Amygdala (tissue), 56 donors: ENCODE measurements at regions not wholly inside any gene's neighbourhood (a gene's known extent, or its start where the extent isn't known, plus 50 kb on each side); places are given as distances from the start of the nearest gene placed in this dataset.

Experiments
- DNase-seq, 56 donors: peaks; one replicate each; lab custom pipeline; 2025; lab: John Stamatoyannopoulos, UW

GRCh38 chr6:148652205-148652604 is 94.6 kb upstream of the UST start:
- no peak for DNase-seq

- DNase-seq: no peak
Measured at GRCh38 chr6:148653138-148653776, 93.6 kb upstream of the UST start.

DNA sequence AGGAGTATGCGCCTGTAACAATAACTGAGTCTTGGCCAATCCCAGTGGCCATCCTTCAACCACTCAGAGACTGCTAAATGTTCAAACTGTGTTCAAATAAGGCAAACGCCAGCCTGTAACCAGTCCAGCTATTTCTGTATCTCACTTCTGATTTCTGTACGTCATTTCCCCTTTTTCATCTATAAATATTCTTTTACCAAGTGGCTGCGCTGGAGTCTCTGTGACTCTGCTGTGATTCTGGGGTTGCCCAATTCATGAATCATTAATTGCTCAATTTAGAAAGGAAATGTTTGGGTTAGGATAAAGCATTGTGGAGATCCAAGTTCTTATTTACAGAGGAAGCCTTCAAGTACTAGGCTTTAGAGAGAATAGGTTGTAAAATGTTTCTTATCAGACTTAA is 89.8 kb upstream of the UST start:
- peak in 2 of 56 donors; percentile 2 to 3 for DNase-seq

GRCh38 chr6:148658681-148659430 is 88.0 kb upstream of the UST start:
- DNase-seq: no peak

DNA sequence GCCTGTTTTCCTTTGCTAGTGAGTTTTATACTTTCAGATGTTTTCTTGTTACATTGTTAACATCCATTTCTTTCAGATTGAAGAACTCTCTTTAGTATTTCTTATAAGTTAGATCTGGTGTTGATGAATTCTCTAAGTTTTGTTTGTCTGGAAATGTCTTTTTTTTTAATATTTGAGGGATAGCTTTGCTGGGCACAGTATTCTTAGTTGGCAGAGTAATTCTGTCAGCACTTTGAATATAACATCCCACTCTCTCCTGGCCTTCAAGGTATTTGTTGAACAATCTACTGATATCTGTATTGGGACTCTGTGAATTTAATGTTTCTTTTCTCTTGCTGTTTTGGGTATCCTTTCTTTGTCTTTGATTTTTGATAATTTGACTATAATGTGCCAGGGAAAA is 79.4 kb upstream of the UST start:
- no peak for DNase-seq

- DNase-seq: no peak
Measured at GRCh38 chr6:148671085-148671484, 75.7 kb upstream of the UST start.

DNA sequence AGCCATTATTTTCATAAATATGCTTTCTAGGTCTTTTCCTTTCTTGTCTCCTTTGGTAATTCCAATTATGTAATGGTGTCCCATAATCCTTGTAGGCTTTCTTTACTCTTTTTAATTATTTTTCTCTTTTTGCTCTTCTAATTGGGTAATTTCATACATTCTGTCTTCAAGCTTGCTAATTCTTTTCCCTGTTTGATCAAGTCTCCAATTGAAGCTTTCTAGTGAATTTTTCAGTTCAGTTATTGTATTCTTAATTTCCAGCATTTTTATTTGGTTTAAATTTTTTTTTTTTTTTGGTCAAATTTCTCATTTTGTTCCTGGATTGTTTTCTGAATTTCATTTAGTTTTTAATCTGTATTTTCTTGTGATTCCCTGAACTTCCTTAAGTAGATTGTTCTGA is 74.9 kb upstream of the UST start:
- no peak for DNase-seq

GRCh38 chr6:148674306-148674705 is 72.5 kb upstream of the UST start:
- DNase-seq: no peak

GRCh38 chr6:148677594-148678476 is 69.0 kb upstream of the UST start:
- no peak for DNase-seq

DNA sequence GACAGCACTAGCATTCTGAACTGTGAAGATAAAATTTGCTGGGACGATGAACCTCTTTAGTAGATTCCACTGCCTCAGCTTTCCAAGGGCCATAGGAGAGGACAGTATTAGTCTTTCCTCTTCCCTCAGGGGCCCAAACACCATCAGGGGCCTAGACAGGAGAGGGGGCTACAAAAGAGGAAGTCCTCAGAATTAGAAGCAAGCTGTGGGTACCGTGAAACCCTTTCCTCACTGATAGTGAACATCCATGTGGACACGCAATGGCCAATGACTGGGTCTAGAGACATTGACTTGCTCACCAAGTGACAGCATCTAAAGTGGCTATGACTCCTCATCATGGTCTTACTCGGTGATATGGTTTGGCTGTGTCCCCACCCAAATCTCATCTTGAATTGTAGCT is 68.1 kb upstream of the UST start:
- DNase-seq: no peak

DNA sequence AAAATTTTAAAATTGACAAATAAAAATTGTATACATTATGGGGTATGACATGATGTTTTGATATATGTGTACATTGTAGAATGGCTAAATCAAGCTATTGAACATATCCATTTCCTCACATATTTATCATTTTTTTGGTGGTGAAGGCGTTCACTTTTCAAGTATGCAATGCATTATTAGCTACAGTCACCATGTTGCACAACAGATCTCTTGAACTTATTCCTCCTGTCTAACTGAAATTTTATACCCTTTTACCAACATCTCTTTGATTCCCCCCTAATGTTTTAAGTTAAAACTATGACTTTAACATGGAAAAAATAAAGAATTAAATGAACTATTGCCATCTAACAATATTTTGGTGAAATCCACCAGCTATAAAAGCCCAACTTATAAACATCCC is 65.2 kb upstream of the UST start:
- no peak for DNase-seq

GRCh38 chr6:148682252-148682651 is 64.6 kb upstream of the UST start:
- no peak for DNase-seq

GRCh38 chr6:148682990-148683389 is 63.8 kb upstream of the UST start:
- DNase-seq: peak in 4 of 56 donors; percentile 1 to 31 (median 14)

DNA sequence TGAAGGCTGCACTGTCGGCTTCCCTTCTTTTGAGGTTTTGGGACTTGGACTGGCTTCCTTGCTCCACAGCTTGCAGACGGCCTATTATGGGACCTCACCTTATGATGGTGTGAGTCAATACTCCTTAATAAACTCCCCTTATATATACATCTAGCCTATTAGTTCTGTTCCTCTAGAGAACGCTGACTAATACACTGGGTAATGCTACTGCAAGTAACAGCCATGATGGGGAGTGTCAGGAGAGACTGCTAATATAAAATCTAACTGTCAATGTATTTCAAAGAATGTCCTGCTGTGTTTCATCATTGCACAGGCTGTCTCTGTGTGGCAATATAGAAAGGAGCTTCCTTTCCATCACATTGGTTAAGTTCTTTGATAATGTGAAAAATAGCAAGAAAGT is 57.7 kb upstream of the UST start:
- no peak for DNase-seq

DNA sequence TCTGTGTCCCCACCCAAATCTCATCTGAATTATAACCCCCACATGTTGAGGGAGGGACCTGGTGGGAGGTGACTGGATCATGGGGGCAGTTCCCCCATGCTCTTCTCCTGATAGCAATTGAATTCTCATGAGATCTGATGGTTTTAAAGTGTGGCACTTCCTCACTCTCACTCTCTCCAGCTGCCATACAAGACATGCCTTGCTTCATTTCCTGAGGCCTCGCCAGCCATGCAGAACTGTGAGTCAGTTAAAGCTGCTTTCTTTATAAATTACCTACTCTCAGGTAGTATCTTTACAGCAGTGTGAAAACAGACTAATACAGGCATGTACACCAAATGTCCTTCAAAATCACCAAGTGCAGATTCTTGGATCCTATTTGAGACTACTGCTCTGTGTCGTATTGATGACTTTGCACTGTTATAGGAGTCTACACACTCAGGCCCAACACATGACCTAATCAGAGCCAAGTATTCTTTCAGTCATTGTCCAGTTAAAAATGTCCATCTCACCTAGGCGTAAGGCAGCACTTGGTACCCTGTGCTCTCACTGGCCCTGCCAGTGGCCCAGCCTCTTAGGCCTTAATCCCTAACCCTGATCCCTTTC is 52.8 kb upstream of the UST start:
- DNase-seq: no peak
